Loucy (cell line): ENCODE measurements at regions not wholly inside any gene's neighbourhood (a gene's known extent, or its start where the extent isn't known, plus 50 kb on each side); places are given as distances from the start of the nearest gene placed in this dataset.

Experiments
- H2AFZ ChIP-seq: fragments of 200-600 bp; sonication (generic); 2 replicates; pipeline ENCODE4 v1.6.0; 2016; ENCODE audit warnings: antibody characterized with exemption, mild to moderate bottlenecking, low read length, moderate library complexity
- H3F3A ChIP-seq: fragments of 200-600 bp; 2 replicates; pipeline ENCODE4 v1.6.0; 2016; ENCODE audit warnings: antibody characterized with exemption, low read depth, mild to moderate bottlenecking
- H3K27me3 ChIP-seq: fragments of 200-600 bp; sonication (generic); 2 replicates; pipeline ENCODE4 v1.6.1; 2014; ENCODE audit warnings: low read length, mild to moderate bottlenecking; ENCODE audit not compliant: insufficient read depth, poor library complexity, severe bottlenecking
- H3K36me3 ChIP-seq: fragments of 200-600 bp; sonication (generic); 2 replicates; pipeline ENCODE4 v1.6.1; 2016; ENCODE audit warnings: low read length; ENCODE audit not compliant: insufficient read depth
- H3K4me1 ChIP-seq: fragments of 200-600 bp; sonication (generic); 2 replicates; pipeline ENCODE4 v1.5.1; 2014; ENCODE audit warnings: low read length, mild to moderate bottlenecking; ENCODE audit not compliant: insufficient read depth, poor library complexity, severe bottlenecking
- H3K4me2 ChIP-seq: fragments of 200-600 bp; sonication (generic); 2 replicates; pipeline ENCODE4 v1.6.0; 2014; ENCODE audit warnings: antibody characterized with exemption, low read length, low read depth, mild to moderate bottlenecking; ENCODE audit not compliant: poor library complexity, severe bottlenecking
- H3K4me3 ChIP-seq: fragments of 200-600 bp; sonication (generic); 2 replicates; pipeline ENCODE4 v1.5.1; 2014; ENCODE audit warnings: low read length, mild to moderate bottlenecking, mixed read lengths; ENCODE audit not compliant: poor library complexity, severe bottlenecking
- H3K79me2 ChIP-seq: fragments of 200-600 bp; sonication (generic); 2 replicates; pipeline ENCODE4 v1.6.1; 2014; ENCODE audit warnings: low read length; ENCODE audit not compliant: insufficient read depth
- H3K9ac ChIP-seq: fragments of 200-600 bp; sonication (generic); 2 replicates; pipeline ENCODE4 v1.6.0; 2014; ENCODE audit warnings: mild to moderate bottlenecking, low read depth, low read length, moderate library complexity; ENCODE audit not compliant: poor library complexity, severe bottlenecking
- H3K9me2 ChIP-seq: fragments of 200-600 bp; sonication (generic); replicated peaks from 2 replicates; pipeline ENCODE4 v1.6.1; 2016; ENCODE audit warnings: low read depth, low read length, mixed read lengths
- H3K9me3 ChIP-seq: fragments of 200-600 bp; sonication (generic); 2 replicates; pipeline ENCODE4 v1.6.1; 2014; ENCODE audit warnings: mild to moderate bottlenecking, antibody characterized with exemption, low read length, low read depth; ENCODE audit not compliant: insufficient read depth
- H4K20me1 ChIP-seq: fragments of 200-600 bp; sonication (generic); 2 replicates; pipeline ENCODE4 v1.6.0; 2014; ENCODE audit warnings: antibody characterized with exemption, low read length, mild to moderate bottlenecking; ENCODE audit not compliant: insufficient read depth, poor library complexity, severe bottlenecking
- CTCF ChIP-seq: fragments of 200-600 bp; sonication (generic); conservative IDR thresholded peaks from 2 replicates; pipeline ENCODE4 v1.5.1; 2014; ENCODE audit warnings: mild to moderate bottlenecking, antibody characterized with exemption, low read length
- EZH2phosphoT487 ChIP-seq: fragments of 200-600 bp; IDR thresholded peaks from 2 replicates; pipeline ENCODE4 v1.6.1; 2018; ENCODE audit warnings: antibody characterized with exemption, mild to moderate bottlenecking, moderate library complexity, borderline replicate concordance

GRCh38 chr5:157990583-157991181, 131.7 kb upstream of the CLINT1 start:
- H3K4me3 ChIP-seq = no peak overlapping the region

GRCh38 chr5:157989296-157989695, 130.4 kb upstream of the CLINT1 start:
- Histone ChIP-seq H4K20me1 (no peaks in the 10 kb centered on the region), H3K27me3 (peaks cover 7% of the 10 kb centered on the region), H3K4me2 (no peak overlapping the region), H3K9ac (no peak overlapping the region), H3K9me3 (no peaks in the 10 kb centered on the region), H3F3A (no peaks in the 10 kb centered on the region), H3K79me2 (no peaks in the 10 kb centered on the region), H3K9me2 (no peaks in the 10 kb centered on the region), H3K36me3 (no peaks in the 10 kb centered on the region), H3K4me3 (no peak overlapping the region), H2AFZ (no peak overlapping the region), H3K4me1 (peaks cover under 1% of the 10 kb centered on the region)
- TF ChIP-seq EZH2phosphoT487 (no peak), CTCF (no peak)

More at GRCh38 chr5:157990583-157991181, 131.7 kb upstream of the CLINT1 start:
- Histone ChIP-seq H3F3A (no peaks in the 10 kb centered on the region), H3K27me3 (peaks cover 7% of the 10 kb centered on the region), H2AFZ (no peak overlapping the region), H3K4me1 (peaks cover 6% of the 10 kb centered on the region), H3K79me2 (no peaks in the 10 kb centered on the region), H3K9me3 (no peaks in the 10 kb centered on the region), H3K9me2 (no peaks in the 10 kb centered on the region), H4K20me1 (no peaks in the 10 kb centered on the region), H3K9ac (no peak overlapping the region), H3K4me2 (no peak overlapping the region), H3K36me3 (no peaks in the 10 kb centered on the region)
- TF ChIP-seq CTCF = no peak

- Histone ChIP-seq H2AFZ (no peak overlapping the region), H3K9me2 (no peaks in the 10 kb centered on the region), H4K20me1 (no peaks in the 10 kb centered on the region), H3K36me3 (no peaks in the 10 kb centered on the region), H3K27me3 (no peaks in the 10 kb centered on the region), H3K4me1 (no peaks in the 10 kb centered on the region), H3K4me2 (no peak overlapping the region), H3K4me3 (no peak overlapping the region), H3K79me2 (no peaks in the 10 kb centered on the region), H3K9me3 (no peaks in the 10 kb centered on the region), H3K9ac (no peak overlapping the region), H3F3A (no peaks in the 10 kb centered on the region)
- no peak for TF ChIP-seq CTCF
- TF ChIP-seq EZH2phosphoT487 = no peak
Measured at GRCh38 chr5:157987259-157987658, 128.3 kb upstream of the CLINT1 start.
